Calu3 (cell line): ENCODE measurements at regions not wholly inside any gene's neighbourhood (a gene's known extent, or its start where the extent isn't known, plus 50 kb on each side); places are given as distances from the start of the nearest gene placed in this dataset.

Experiments used
- BruUV-seq: library from RNA; stranded (reverse); fragments of 400-500 nt; replicated peaks from 2 replicates; lab custom pipeline; 2021; lab: Mats Ljungman, UMichigan
- CTCF ChIA-PET: fragments of 300-600 bp; sonication (Branson Sonifier 250); formaldehyde crosslinking; loops from one replicate; lab custom pipeline; 2022; ENCODE audit warnings: antibody characterized with exemption; lab: Charles Lee
- DNase-seq: peaks from one replicate; pipeline ENCODE4 v3.0.0; 2022
- H3K27ac Mint-ChIP-seq: one replicate; pipeline ENCODE4 v1.8.0; 2022; ENCODE audit warnings: mixed read lengths; ENCODE audit not compliant: unreplicated experiment
- H3K27me3 Mint-ChIP-seq: one replicate; pipeline ENCODE4 v1.8.0; 2022; ENCODE audit warnings: mixed read lengths; ENCODE audit not compliant: unreplicated experiment
- H3K36me3 Mint-ChIP-seq: one replicate; pipeline ENCODE4 v1.8.0; 2022; ENCODE audit warnings: mild to moderate bottlenecking, moderate library complexity, mixed read lengths; ENCODE audit not compliant: insufficient read depth, unreplicated experiment
- H3K4me1 Mint-ChIP-seq: one replicate; pipeline ENCODE4 v1.8.0; 2022; ENCODE audit warnings: mild to moderate bottlenecking, low read depth, mixed read lengths; ENCODE audit not compliant: unreplicated experiment
- H3K4me3 Mint-ChIP-seq: one replicate; pipeline ENCODE4 v1.8.0; 2022; ENCODE audit warnings: mild to moderate bottlenecking, low read depth, moderate library complexity, mixed read lengths; ENCODE audit not compliant: unreplicated experiment
- H3K9me3 Mint-ChIP-seq: one replicate; pipeline ENCODE4 v1.8.0; 2022; ENCODE audit warnings: low read depth, mixed read lengths; ENCODE audit not compliant: unreplicated experiment
- intact Hi-C: fragments of 100-400 bp; cut with micrococcal nuclease; formaldehyde crosslinking; loops from one replicate; pipeline ENCODE4 v1.10.0; 2022; ENCODE audit not compliant: unreplicated experiment
- TF ChIP-seq, protein P1 (sequence below): fragments of 200-600 bp; IDR thresholded peaks from one replicate; pipeline ENCODE4 v1.8.0; 2022; ENCODE audit warnings: antibody characterized with exemption; ENCODE audit not compliant: unreplicated experiment

DNA sequence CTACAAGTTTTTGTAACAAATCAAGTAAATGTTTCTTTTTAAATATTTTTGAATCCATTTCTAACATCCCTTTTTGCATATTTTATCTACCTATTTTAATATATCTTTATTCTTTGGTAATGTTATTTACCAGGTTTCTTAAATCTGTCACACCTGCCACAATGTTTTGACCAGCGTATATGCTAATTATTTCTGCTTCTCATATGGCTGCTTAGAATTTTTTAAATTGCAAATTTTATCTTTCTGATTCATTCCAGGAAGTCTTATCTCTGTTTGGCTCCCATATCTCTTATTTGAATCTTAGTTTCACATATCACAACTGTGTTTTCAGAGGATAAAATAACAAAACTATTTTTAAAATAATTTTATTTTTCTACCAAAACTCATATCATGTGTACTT is 1411.1 kb downstream of the KCNT2 start:
- no peak overlapping the region for H3K27ac Mint-ChIP-seq
- H3K27me3 Mint-ChIP-seq = no peaks in the 10 kb centered on the region
- H3K4me1 Mint-ChIP-seq = peaks cover 11% of the 10 kb centered on the region
- H3K36me3 Mint-ChIP-seq = peaks cover 4% of the 10 kb centered on the region
- TF ChIP-seq, protein P1, sequence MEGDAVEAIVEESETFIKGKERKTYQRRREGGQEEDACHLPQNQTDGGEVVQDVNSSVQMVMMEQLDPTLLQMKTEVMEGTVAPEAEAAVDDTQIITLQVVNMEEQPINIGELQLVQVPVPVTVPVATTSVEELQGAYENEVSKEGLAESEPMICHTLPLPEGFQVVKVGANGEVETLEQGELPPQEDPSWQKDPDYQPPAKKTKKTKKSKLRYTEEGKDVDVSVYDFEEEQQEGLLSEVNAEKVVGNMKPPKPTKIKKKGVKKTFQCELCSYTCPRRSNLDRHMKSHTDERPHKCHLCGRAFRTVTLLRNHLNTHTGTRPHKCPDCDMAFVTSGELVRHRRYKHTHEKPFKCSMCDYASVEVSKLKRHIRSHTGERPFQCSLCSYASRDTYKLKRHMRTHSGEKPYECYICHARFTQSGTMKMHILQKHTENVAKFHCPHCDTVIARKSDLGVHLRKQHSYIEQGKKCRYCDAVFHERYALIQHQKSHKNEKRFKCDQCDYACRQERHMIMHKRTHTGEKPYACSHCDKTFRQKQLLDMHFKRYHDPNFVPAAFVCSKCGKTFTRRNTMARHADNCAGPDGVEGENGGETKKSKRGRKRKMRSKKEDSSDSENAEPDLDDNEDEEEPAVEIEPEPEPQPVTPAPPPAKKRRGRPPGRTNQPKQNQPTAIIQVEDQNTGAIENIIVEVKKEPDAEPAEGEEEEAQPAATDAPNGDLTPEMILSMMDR = no peak
- CTCF ChIA-PET = no interaction called here
- DNase-seq = no peak
- intact Hi-C loops = no loop called here
- no peaks in the 10 kb centered on the region for H3K9me3 Mint-ChIP-seq
- H3K4me3 Mint-ChIP-seq = no peak overlapping the region
- no TSS peak for BruUV-seq

DNA sequence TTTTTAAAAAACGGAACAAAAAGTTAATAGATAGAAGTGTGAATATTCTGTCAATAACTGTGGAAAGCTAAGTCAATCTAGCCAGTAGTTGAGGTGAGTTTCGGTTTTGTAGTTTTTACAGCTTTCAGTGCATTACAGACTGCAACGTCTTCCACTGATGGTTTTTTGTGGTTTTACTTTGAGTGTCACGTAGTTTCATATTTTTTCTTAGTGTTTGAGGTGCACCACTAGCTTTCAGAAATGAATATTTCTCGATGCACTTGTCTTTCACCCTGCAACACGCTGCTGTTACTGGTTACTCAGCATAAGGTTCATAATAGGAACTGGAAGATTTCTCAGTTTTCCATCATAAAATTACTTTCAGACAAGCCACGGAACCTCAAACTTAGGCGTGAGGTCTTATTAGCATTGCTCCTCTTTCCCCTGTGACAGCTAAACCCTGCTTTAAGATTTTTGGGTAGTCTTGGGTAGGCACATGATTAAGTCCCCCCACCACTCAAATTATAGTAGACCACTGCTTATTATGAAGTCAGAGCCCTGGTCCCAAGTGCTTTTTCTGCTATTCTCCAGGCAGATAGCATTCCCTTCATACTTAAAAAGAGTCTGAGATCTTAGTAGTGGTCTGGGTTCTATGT is 1412.7 kb downstream of the KCNT2 start:
- no peaks in the 10 kb centered on the region for H3K27me3 Mint-ChIP-seq
- intact Hi-C loops = no loop called here
- BruUV-seq = no TSS peak
- peaks cover 4% of the 10 kb centered on the region for H3K36me3 Mint-ChIP-seq
- peak overlapping the region; percentile 44 for H3K4me3 Mint-ChIP-seq
- peaks cover 11% of the 10 kb centered on the region for H3K4me1 Mint-ChIP-seq
- peak overlapping the region; percentile 55 for H3K27ac Mint-ChIP-seq
- TF ChIP-seq, protein P1 = no peak
- CTCF ChIA-PET = no interaction called here
- DNase-seq = no peak
- H3K9me3 Mint-ChIP-seq = no peaks in the 10 kb centered on the region

DNA sequence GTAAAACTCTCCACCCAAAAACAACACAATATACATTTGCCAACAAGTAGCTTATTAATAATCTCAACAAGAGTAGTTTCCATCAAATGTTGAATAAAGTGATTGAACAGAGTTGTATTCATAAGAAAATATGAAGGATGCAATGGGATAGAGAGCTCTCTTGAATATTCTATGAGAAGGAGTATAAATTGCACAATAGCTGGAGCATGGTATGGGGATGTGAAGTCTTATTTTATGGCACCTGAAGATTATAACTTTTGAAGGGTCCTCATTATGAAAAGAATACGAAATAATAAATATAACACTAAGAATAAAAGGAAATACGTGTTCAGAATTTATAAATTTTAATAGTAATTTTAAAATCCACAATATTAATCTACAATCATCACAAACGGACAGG is 1415.1 kb downstream of the KCNT2 start:
- intact Hi-C loops = no loop called here
- Mint-ChIP-seq H3K4me1 (peaks cover 11% of the 10 kb centered on the region), H3K4me3 (no peak overlapping the region)

DNA sequence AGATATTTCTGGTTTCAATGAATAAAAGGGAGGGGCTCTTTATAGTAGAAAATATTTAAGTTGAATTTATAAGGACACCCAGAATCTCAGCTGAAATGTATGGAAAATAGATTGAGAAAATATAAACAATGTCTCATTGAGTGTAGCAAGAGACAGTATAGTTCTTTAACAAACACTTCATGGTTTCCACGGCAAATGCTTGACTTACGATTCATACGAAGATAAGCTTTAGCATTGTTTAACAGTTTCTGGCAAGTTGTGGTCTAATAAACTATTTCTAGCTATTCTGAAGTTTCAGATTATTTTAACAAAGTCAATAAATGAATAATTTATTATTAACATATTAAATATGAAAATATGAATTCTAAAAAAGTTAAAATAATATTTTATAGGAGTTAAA is 1419.4 kb downstream of the KCNT2 start:
- H3K9me3 Mint-ChIP-seq = no peaks in the 10 kb centered on the region
- no peak overlapping the region for H3K27ac Mint-ChIP-seq
- H3K27me3 Mint-ChIP-seq = no peaks in the 10 kb centered on the region
- CTCF ChIA-PET = no interaction called here
- H3K4me3 Mint-ChIP-seq = no peak overlapping the region
- intact Hi-C loops = no loop called here
- no peaks in the 10 kb centered on the region for H3K36me3 Mint-ChIP-seq
- DNase-seq = no peak
- BruUV-seq = no TSS peak
- TF ChIP-seq, protein P1 = no peak
- no peaks in the 10 kb centered on the region for H3K4me1 Mint-ChIP-seq

More for the DNA sequence above, 1415.1 kb downstream of the KCNT2 start:
- peaks cover 4% of the 10 kb centered on the region for H3K36me3 Mint-ChIP-seq
- no peak for DNase-seq
- H3K27ac Mint-ChIP-seq = no peak overlapping the region
- CTCF ChIA-PET = no interaction called here
- no TSS peak for BruUV-seq
- no peaks in the 10 kb centered on the region for H3K9me3 Mint-ChIP-seq
- TF ChIP-seq, protein P1 = no peak
- no peaks in the 10 kb centered on the region for H3K27me3 Mint-ChIP-seq
